ENCODE measurements at regions not wholly inside any gene's neighbourhood (a gene's known extent, or its start where the extent isn't known, plus 50 kb on each side); places are given as distances from the start of the nearest gene placed in this dataset.
"Not testable (repeated sequence)": the region's sequence is repeated elsewhere in the genome, so short reads cannot be mapped to it uniquely, and the experiment has no call there.

- no peak for DNase-seq
These were observed 57.9 kb downstream of the PYDC2 start for GRCh38 chr3:191518861-191519260.

GRCh38 chr3:191521055-191521454 is 60.1 kb downstream of the PYDC2 start:
- no peak for DNase-seq

GRCh38 chr3:191523148-191523547 is 62.2 kb downstream of the PYDC2 start:
- peak; percentile 7 to 15 for DNase-seq

- DNase-seq = no peak
These were observed 67.6 kb downstream of the PYDC2 start for GRCh38 chr3:191528589-191528988.

- DNase-seq = no peak
These were observed 69.0 kb downstream of the PYDC2 start for GRCh38 chr3:191529992-191530391.

- no peak for DNase-seq
These were observed 70.5 kb downstream of the PYDC2 start for GRCh38 chr3:191531434-191531972.

GRCh38 chr3:191543018-191543417 is 82.1 kb downstream of the PYDC2 start:
- no peak for DNase-seq

GRCh38 chr3:191543897-191544296 is 82.9 kb downstream of the PYDC2 start:
- no peak for DNase-seq

- no peak for DNase-seq
These were observed 88.4 kb downstream of the PYDC2 start for GRCh38 chr3:191549357-191549756.

GRCh38 chr3:191555037-191555436 is 94.1 kb downstream of the PYDC2 start:
- DNase-seq = no peak

- no peak for DNase-seq
These were observed 96.4 kb downstream of the PYDC2 start for GRCh38 chr3:191557322-191557721.

GRCh38 chr3:191563722-191564121 is 102.8 kb downstream of the PYDC2 start:
- DNase-seq = no peak

GRCh38 chr3:191566469-191566868 is 105.5 kb downstream of the PYDC2 start:
- DNase-seq = no peak

GRCh38 chr3:191568206-191568605 is 107.2 kb downstream of the PYDC2 start:
- no peak for DNase-seq

- DNase-seq = no peak
These were observed 131.1 kb downstream of the PYDC2 start for GRCh38 chr3:191592105-191592504.

- DNase-seq = no peak
These were observed 132.5 kb downstream of the PYDC2 start for GRCh38 chr3:191593486-191593885.

- not testable (repeated sequence) for DNase-seq
These were observed 154.5 kb downstream of the PYDC2 start for GRCh38 chr3:191615511-191615910.

GRCh38 chr3:191624299-191624698 is 163.3 kb downstream of the PYDC2 start:
- no peak for DNase-seq

- DNase-seq = no peak
These were observed 166.1 kb downstream of the PYDC2 start for GRCh38 chr3:191627064-191627463.

GRCh38 chr3:191628571-191628970 is 167.6 kb downstream of the PYDC2 start:
- no peak for DNase-seq

GRCh38 chr3:191631496-191631895 is 170.5 kb downstream of the PYDC2 start:
- DNase-seq = no peak

- no peak for DNase-seq
These were observed 173.9 kb downstream of the PYDC2 start for GRCh38 chr3:191634902-191635301.

- DNase-seq = no peak
These were observed 176.6 kb downstream of the PYDC2 start for GRCh38 chr3:191637611-191638010.

GRCh38 chr3:191641789-191642188 is 180.8 kb downstream of the PYDC2 start:
- DNase-seq = no peak

GRCh38 chr3:191644291-191644690 is 183.3 kb downstream of the PYDC2 start:
- no peak for DNase-seq

- no peak for DNase-seq
These were observed 185.3 kb downstream of the PYDC2 start for GRCh38 chr3:191646242-191646641.
